Cardiac muscle cell (in vitro differentiated cells and primary cell): ENCODE measurements at regions not wholly inside any gene's neighbourhood (a gene's known extent, or its start where the extent isn't known, plus 50 kb on each side); places are given as distances from the start of the nearest gene placed in this dataset.

Experiments used
- DNase-seq, 2 donors: peaks; one replicate each; pipeline versions ENCODE4 v3.0.0 to v3.0.0-alpha.2; 2010 to 2017; ENCODE audit warnings: low read depth in 1 of 2, low spot score in 1 of 2
- H3K27ac ChIP-seq: fragments of 200-600 bp; sonication (generic); 2 replicates; pipeline ENCODE4 v1.5.1; 2016
- H3K27me3 ChIP-seq: fragments of 200-600 bp; sonication (generic); 2 replicates; pipeline ENCODE4 v1.6.0; 2016; ENCODE audit warnings: control low read depth
- H3K36me3 ChIP-seq: fragments of 200-600 bp; sonication (generic); 2 replicates; pipeline ENCODE4 v1.5.1; 2016; ENCODE audit warnings: control low read depth
- H3K4me1 ChIP-seq: fragments of 200-600 bp; sonication (generic); 2 replicates; pipeline ENCODE4 v1.8.1; 2017; ENCODE audit warnings: low read depth, mild to moderate bottlenecking, mixed run types
- H3K4me3 ChIP-seq: fragments of 200-600 bp; sonication (generic); 2 replicates; pipeline ENCODE4 v1.5.1; 2016; ENCODE audit warnings: mild to moderate bottlenecking
- H3K9me3 ChIP-seq: fragments of 200-600 bp; sonication (generic); 2 replicates; pipeline ENCODE4 v1.5.1; 2017; ENCODE audit warnings: low read depth, mild to moderate bottlenecking, control low read depth
- TF ChIP-seq, protein P1 (sequence below): IDR thresholded peaks from 2 replicates; pipeline ENCODE4 v1.5.1; 2012; ENCODE audit warnings: low read depth, mild to moderate bottlenecking, low read length

DNA sequence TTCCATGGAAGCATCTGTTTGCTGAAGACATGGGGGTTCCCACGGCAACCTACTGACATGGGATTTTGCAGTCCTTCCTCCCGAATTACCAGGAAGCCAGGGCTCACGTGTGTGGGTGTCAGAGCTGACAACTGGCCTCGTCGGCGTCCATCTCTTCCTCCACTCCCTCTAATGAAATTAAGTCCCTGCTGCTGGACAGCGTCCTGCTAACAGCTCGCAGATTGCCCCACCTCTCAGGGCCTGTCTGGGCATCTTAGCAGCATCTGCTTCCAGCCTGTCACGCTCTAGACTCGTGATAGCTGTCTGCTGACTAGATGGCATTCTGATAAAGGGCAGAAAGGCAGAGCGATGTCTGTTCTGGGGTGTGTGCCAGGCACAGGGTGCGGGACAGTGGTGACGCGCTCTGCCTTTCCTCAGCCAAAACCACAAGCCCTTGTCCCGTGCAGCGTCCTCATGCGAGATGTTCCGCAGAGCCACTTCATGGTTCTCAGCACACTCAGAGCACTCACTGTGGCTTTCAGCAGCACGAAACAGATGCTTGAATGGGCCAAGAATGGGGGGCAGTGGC lies 161.1 kb downstream of the ARL4C start:
- DNase-seq = peak; percentile 72

DNA sequence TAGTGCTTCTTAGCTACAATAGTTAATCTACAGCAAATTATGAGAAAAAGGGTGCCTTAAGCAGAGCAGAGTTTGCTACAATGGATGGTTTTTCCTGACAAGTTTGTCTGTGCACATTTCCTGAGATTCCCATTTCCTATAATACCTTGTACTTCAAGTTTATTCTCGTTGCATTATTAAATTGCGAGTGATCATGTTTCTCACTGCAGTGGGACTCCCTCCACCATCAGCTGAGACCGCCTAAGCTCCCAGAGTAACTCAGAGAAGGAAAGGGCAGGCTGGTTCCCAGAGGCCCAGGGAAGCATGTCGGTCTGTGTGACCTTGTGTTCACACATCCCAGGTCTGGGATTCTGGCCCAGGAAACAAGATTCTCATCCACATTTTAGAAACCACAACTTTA lies 162.1 kb downstream of the ARL4C start:
- Histone ChIP-seq H3K27ac (peak overlapping the region; percentile 50), H3K4me3 (no peak overlapping the region), H3K27me3 (no peaks in the 10 kb centered on the region), H3K4me1 (no peaks in the 10 kb centered on the region), H3K36me3 (no peaks in the 10 kb centered on the region), H3K9me3 (no peaks in the 10 kb centered on the region)
- DNase-seq = no peak
- TF ChIP-seq, protein P1, sequence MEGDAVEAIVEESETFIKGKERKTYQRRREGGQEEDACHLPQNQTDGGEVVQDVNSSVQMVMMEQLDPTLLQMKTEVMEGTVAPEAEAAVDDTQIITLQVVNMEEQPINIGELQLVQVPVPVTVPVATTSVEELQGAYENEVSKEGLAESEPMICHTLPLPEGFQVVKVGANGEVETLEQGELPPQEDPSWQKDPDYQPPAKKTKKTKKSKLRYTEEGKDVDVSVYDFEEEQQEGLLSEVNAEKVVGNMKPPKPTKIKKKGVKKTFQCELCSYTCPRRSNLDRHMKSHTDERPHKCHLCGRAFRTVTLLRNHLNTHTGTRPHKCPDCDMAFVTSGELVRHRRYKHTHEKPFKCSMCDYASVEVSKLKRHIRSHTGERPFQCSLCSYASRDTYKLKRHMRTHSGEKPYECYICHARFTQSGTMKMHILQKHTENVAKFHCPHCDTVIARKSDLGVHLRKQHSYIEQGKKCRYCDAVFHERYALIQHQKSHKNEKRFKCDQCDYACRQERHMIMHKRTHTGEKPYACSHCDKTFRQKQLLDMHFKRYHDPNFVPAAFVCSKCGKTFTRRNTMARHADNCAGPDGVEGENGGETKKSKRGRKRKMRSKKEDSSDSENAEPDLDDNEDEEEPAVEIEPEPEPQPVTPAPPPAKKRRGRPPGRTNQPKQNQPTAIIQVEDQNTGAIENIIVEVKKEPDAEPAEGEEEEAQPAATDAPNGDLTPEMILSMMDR = no peak

More for the DNA sequence above, 161.1 kb downstream of the ARL4C start:
- Histone ChIP-seq H3K4me1 (no peaks in the 10 kb centered on the region), H3K36me3 (no peaks in the 10 kb centered on the region), H3K27me3 (no peaks in the 10 kb centered on the region), H3K4me3 (no peak overlapping the region), H3K9me3 (no peaks in the 10 kb centered on the region), H3K27ac (no peak overlapping the region)
- TF ChIP-seq, protein P1 = no peak

DNA sequence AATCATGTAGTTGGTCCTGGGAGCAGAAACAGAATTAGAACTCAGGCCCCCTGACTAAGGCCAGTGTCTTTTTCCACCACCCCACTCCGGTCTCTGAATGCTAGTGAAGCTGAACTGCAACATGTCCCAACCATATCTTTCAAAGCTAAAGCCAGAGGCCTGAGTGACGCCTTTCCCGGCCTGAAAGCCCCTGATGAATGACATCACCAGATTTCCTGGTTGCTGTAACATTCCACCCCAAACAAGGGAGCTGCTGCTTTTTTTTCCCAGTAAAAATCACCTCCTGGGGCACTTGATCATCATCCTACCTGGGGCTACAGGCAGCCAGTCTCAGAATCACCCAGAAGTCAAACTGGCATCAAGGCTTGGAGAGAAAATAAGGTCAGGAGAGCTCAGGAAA lies 162.7 kb downstream of the ARL4C start:
- H3K4me1 ChIP-seq = no peaks in the 10 kb centered on the region
- H3K27me3 ChIP-seq = no peaks in the 10 kb centered on the region
- H3K27ac ChIP-seq = peak overlapping the region; percentile 50
- TF ChIP-seq, protein P1 = no peak
- DNase-seq = peak; percentile 9 to 21
- no peak overlapping the region for H3K4me3 ChIP-seq
- H3K9me3 ChIP-seq = no peaks in the 10 kb centered on the region
- H3K36me3 ChIP-seq = no peaks in the 10 kb centered on the region

DNA sequence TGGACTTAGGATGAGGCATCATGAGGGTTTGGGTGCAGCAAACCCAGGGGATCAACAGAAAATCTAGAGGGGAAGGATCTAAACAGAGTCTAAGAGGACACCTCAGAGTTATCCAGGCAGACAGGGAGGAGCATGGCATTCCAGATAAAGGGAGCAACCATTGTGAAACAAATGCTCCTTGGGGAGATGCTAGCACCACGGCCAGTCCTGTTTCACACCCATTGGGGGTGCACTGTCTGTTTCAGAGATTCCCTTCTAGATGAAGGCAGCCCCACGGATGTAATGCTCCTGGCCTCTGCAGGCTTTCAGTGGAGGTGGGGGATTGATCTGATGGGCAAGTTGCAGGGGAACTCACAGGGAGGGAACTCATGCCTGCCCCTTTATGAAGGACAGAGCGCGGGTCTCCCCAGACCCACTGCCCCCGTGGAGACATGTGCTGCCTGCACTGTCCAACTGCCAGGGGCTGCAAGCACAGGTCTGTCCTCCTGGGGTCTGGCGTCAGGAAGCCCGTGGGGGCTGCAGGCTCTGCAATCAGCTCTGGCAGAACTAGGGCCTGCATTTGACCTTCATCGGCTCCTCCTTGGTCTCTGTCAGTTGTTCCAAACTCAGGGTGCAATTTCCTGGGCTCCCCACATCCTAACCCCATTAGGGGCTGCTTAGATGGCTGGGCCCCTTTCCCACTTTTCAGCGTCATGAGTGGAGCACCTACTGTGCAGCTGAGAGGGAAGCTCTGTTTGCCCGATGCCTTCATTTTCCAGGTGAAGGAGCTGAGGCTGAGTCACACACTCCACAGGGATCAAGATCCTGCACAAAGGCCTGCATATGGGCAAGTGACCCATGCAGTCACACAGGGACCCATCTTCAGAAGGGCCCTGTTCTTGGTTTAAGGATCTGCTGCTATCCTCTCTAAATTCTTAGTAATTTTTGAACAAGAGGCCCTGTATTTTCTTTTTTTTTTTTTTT lies 163.4 kb downstream of the ARL4C start:
- no peak for DNase-seq
- H3K4me3 ChIP-seq = no peak overlapping the region
- TF ChIP-seq, protein P1 = no peak
- no peaks in the 10 kb centered on the region for H3K27me3 ChIP-seq
- no peaks in the 10 kb centered on the region for H3K9me3 ChIP-seq
- H3K4me1 ChIP-seq = no peaks in the 10 kb centered on the region
- no peaks in the 10 kb centered on the region for H3K36me3 ChIP-seq
- no peak overlapping the region for H3K27ac ChIP-seq

DNA sequence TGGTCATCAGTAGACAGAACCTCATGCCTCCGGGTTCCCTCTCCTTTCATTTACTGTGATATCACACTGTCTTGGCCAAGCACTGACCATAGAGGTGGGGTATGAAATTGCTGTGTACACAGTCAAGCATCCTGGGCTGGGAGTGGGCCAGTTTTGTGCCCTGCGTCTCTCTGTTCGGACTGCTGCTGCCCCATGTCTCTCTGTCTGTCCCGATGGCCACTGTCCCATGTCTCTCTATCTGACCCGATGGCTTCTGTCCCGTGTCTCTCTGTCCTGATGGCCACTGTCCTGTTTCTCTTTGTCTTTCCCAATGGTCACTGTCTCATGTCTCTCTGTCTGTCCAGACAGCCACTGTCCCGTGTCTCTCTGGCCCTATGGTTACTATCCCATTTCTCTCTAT lies 164.9 kb downstream of the ARL4C start:
- Histone ChIP-seq H3K4me3 (no peak overlapping the region), H3K27ac (no peak overlapping the region), H3K36me3 (no peaks in the 10 kb centered on the region), H3K9me3 (no peaks in the 10 kb centered on the region), H3K4me1 (no peaks in the 10 kb centered on the region), H3K27me3 (no peaks in the 10 kb centered on the region)
- TF ChIP-seq, protein P1 = no peak
- no peak for DNase-seq
